ENCODE measurements at regions not wholly inside any gene's neighbourhood (a gene's known extent, or its start where the extent isn't known, plus 50 kb on each side); places are given as distances from the start of the nearest gene placed in this dataset.

- peak; percentile 44; the same call in 1 of the 2 replicates for TF ChIP-seq TCF7L2 (IDR thresholded peaks at IDR 0.05; ENCODE audit: low read depth, low read length)
- TF ChIP-seq CTCF (IDR thresholded peaks at IDR 0.05): no peak
- TF ChIP-seq SIN3A (IDR thresholded peaks at IDR 0.05; ENCODE audit: borderline replicate concordance, insufficient read depth, low read depth, low read length): 0 out of 2 replicates have a peak, but pooled peaks have one; percentile 18
- TF ChIP-seq POLR2AphosphoS5 (IDR thresholded peaks at IDR 0.05; ENCODE audit: low read depth, low read length): no peak; the same call in none of the 2 replicates
- no peak for TF ChIP-seq REST (IDR thresholded peaks at IDR 0.05; ENCODE audit: insufficient read depth in 1 of 2, low read depth in 2 of 2, low read length in 1 of 2)
Observed at GRCh38 chr16:85524630-85525419, 88.3 kb upstream of the GSE1 start.
